SH-SY5Y (cell line): ENCODE measurements at regions not wholly inside any gene's neighbourhood (a gene's known extent, or its start where the extent isn't known, plus 50 kb on each side); places are given as distances from the start of the nearest gene placed in this dataset.

Experiments used
- GATA2 ChIP-seq: IDR thresholded peaks from 2 replicates; pipeline ENCODE4 v1.6.1; 2011; ENCODE audit warnings: mild to moderate bottlenecking, low read depth, low read length
- GATA3 ChIP-seq: IDR thresholded peaks from 2 replicates; pipeline ENCODE4 v1.6.1; 2011; ENCODE audit warnings: low read depth, mild to moderate bottlenecking, low read length, moderate library complexity

DNA sequence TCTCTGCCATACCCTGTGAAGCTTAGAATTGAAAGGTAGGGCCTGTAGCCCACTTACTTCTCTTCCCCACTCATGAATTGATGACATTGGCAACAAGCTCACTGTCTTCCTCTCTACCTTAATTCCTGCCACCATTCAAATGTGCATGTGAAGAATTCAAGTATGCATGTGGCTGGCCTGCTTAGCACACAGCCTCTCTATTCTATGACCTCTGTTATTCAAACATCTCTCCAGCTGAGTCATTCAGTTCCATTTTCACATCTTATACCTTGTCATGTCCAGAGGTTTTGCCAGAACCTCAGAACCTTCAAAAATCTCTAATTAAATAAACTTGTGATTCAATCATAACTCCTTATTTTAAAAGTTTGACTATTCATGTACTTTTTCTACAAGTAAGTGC, 114.7 kb upstream of the MAN2A1 start:
- TF ChIP-seq GATA2 (no peak), GATA3 (no peak)
